ENCODE measurements at regions not wholly inside any gene's neighbourhood (a gene's known extent, or its start where the extent isn't known, plus 50 kb on each side); places are given as distances from the start of the nearest gene placed in this dataset.

- no peak for TF ChIP-seq POLR2AphosphoS5 (IDR thresholded peaks at IDR 0.05; ENCODE audit: low read depth, low read length)
- TF ChIP-seq, protein P1, sequence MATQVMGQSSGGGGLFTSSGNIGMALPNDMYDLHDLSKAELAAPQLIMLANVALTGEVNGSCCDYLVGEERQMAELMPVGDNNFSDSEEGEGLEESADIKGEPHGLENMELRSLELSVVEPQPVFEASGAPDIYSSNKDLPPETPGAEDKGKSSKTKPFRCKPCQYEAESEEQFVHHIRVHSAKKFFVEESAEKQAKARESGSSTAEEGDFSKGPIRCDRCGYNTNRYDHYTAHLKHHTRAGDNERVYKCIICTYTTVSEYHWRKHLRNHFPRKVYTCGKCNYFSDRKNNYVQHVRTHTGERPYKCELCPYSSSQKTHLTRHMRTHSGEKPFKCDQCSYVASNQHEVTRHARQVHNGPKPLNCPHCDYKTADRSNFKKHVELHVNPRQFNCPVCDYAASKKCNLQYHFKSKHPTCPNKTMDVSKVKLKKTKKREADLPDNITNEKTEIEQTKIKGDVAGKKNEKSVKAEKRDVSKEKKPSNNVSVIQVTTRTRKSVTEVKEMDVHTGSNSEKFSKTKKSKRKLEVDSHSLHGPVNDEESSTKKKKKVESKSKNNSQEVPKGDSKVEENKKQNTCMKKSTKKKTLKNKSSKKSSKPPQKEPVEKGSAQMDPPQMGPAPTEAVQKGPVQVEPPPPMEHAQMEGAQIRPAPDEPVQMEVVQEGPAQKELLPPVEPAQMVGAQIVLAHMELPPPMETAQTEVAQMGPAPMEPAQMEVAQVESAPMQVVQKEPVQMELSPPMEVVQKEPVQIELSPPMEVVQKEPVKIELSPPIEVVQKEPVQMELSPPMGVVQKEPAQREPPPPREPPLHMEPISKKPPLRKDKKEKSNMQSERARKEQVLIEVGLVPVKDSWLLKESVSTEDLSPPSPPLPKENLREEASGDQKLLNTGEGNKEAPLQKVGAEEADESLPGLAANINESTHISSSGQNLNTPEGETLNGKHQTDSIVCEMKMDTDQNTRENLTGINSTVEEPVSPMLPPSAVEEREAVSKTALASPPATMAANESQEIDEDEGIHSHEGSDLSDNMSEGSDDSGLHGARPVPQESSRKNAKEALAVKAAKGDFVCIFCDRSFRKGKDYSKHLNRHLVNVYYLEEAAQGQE (IDR thresholded peaks at IDR 0.05; ENCODE audit: insufficient read depth in 1 of 2, low read depth in 2 of 2, low read length in 2 of 2) = no peak
- TF ChIP-seq FOXP2 (optimal IDR thresholded peaks at IDR 0.05; ENCODE audit: borderline replicate concordance, extremely low read depth, extremely low read length, insufficient read depth) = no peak
- no peak for TF ChIP-seq TAF1 (IDR thresholded peaks at IDR 0.05; ENCODE audit: borderline replicate concordance, insufficient read depth, low read length)
- no peak for TF ChIP-seq SIN3A (IDR thresholded peaks at IDR 0.05; ENCODE audit: borderline replicate concordance, insufficient read depth, low read length)
Observed at GRCh38 chr16:87190288-87191230, 126.6 kb downstream of the C16orf95 start.

DNA sequence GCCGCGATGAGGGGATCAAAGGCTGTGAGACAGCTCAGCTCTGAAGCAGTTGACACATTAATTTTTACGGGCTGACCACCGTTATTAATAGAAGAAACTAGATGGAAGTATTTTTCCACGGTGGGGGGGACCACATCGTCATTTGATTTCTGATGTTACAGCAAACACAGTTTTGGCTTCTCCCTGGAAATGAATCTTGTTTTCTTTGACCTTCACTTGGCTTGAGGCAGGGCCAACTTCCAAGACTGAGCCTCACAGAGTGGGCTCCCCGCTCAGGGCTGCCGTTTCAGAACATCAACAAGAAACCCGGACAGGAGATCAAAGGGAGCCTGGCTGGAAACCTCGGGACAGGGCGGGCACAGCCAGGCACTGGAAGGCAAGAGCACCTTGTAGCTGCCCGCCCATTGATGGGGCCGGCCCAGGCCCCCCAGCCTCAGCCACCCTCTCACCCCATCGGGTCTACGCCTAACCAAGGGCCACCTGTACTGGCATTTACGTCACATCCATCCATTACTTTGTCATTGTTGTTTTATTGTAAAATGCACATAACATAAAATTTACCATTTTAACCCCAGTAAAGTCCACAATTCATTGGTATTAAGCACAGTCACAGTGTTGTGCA lies 124.6 kb downstream of the C16orf95 start:
- TF ChIP-seq SIN3A (IDR thresholded peaks at IDR 0.05; ENCODE audit: borderline replicate concordance, insufficient read depth, low read length) (no peak), TAF1 (IDR thresholded peaks at IDR 0.05; ENCODE audit: borderline replicate concordance, insufficient read depth, low read length) (no peak), POLR2AphosphoS5 (IDR thresholded peaks at IDR 0.05; ENCODE audit: low read depth, low read length) (no peak), FOXP2 (optimal IDR thresholded peaks at IDR 0.05; ENCODE audit: borderline replicate concordance, extremely low read depth, extremely low read length, insufficient read depth) (no peak)
- TF ChIP-seq, protein P1 (IDR thresholded peaks at IDR 0.05; ENCODE audit: insufficient read depth in 1 of 2, low read depth in 2 of 2, low read length in 2 of 2) = no peak

DNA sequence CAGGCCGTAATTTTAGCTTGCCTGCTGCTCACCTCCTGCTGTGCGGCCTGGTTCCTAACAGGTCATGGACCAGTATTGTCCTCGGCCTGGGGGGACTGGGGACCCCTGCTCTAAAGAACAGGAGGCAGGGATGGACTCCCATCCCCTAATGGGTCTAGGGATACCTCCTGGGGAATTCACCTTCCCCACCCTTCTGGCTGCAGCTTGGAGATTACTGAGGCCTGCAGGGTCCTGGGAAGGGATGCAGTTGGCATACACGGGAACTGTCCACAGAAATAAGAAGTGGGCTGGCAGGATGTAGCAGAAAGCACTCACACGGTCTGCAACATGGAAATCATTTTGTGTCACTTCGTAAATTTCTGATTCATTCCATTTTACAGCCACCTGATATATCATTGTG lies 123.0 kb downstream of the C16orf95 start:
- TF ChIP-seq SIN3A (IDR thresholded peaks at IDR 0.05; ENCODE audit: borderline replicate concordance, insufficient read depth, low read length) (no peak), POLR2AphosphoS5 (IDR thresholded peaks at IDR 0.05; ENCODE audit: low read depth, low read length) (no peak), TAF1 (IDR thresholded peaks at IDR 0.05; ENCODE audit: borderline replicate concordance, insufficient read depth, low read length) (no peak), FOXP2 (optimal IDR thresholded peaks at IDR 0.05; ENCODE audit: borderline replicate concordance, extremely low read depth, extremely low read length, insufficient read depth) (no peak)
- TF ChIP-seq, protein P1 (IDR thresholded peaks at IDR 0.05; ENCODE audit: insufficient read depth in 1 of 2, low read depth in 2 of 2, low read length in 2 of 2) = no peak

DNA sequence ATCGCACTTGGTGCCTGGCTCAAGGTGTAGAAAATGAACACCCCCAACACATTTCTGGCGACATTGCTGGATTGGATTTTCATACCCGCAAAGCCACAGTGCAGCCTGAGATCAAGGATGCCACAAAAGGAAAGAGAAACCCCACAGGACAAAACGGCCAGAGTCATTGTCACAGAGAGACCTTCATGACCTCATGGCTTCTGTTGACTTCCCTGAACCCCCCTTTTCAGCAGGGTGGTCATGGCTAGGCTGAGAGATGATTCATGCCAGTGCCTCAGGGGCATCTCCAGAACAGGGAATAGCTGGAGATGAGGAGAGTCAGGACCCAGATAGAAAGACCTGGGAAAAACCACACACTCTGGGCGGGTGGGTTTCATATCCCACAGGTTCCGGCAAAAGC lies 122.0 kb downstream of the C16orf95 start:
- TF ChIP-seq POLR2AphosphoS5 (IDR thresholded peaks at IDR 0.05; ENCODE audit: low read depth, low read length) (no peak), SIN3A (IDR thresholded peaks at IDR 0.05; ENCODE audit: borderline replicate concordance, insufficient read depth, low read length) (no peak), TAF1 (IDR thresholded peaks at IDR 0.05; ENCODE audit: borderline replicate concordance, insufficient read depth, low read length) (no peak), FOXP2 (optimal IDR thresholded peaks at IDR 0.05; ENCODE audit: borderline replicate concordance, extremely low read depth, extremely low read length, insufficient read depth) (no peak)
- TF ChIP-seq, protein P1 (IDR thresholded peaks at IDR 0.05; ENCODE audit: insufficient read depth in 1 of 2, low read depth in 2 of 2, low read length in 2 of 2) = no peak
